SH-SY5Y (cell line): ENCODE measurements at regions not wholly inside any gene's neighbourhood (a gene's known extent, or its start where the extent isn't known, plus 50 kb on each side); places are given as distances from the start of the nearest gene placed in this dataset.

Source experiments
- GATA2 ChIP-seq: IDR thresholded peaks from 2 replicates; pipeline ENCODE4 v1.6.1; 2011; ENCODE audit warnings: mild to moderate bottlenecking, low read depth, low read length
- GATA3 ChIP-seq: IDR thresholded peaks from 2 replicates; pipeline ENCODE4 v1.6.1; 2011; ENCODE audit warnings: low read depth, mild to moderate bottlenecking, low read length, moderate library complexity

- TF ChIP-seq GATA3 (no peak), GATA2 (no peak)
These were observed 1224.1 kb upstream of the SEL1L start for GRCh38 chr14:82757776-82758175.

GRCh38 chr14:82759656-82760055 lies 1226.0 kb upstream of the SEL1L start:
- TF ChIP-seq GATA3: no peak
- TF ChIP-seq GATA2: no peak

- TF ChIP-seq GATA2 (no peak), GATA3 (no peak)
These were observed 1232.5 kb upstream of the SEL1L start for GRCh38 chr14:82766123-82766522.

GRCh38 chr14:82766996-82767395 lies 1233.3 kb upstream of the SEL1L start:
- TF ChIP-seq GATA3: no peak
- TF ChIP-seq GATA2: no peak

GRCh38 chr14:82776958-82777357 lies 1243.3 kb upstream of the SEL1L start:
- TF ChIP-seq GATA3 (no peak), GATA2 (no peak)

GRCh38 chr14:82778008-82778590 lies 1244.4 kb upstream of the SEL1L start:
- TF ChIP-seq GATA3 (no peak), GATA2 (no peak)

GRCh38 chr14:82778601-82779000 lies 1244.9 kb upstream of the SEL1L start:
- no peak for TF ChIP-seq GATA2
- no peak for TF ChIP-seq GATA3

- no peak for TF ChIP-seq GATA2
These were observed 1245.6 kb upstream of the SEL1L start for GRCh38 chr14:82779301-82779700.

GRCh38 chr14:82785756-82786482 lies 1252.3 kb upstream of the SEL1L start:
- TF ChIP-seq GATA2 (no peak), GATA3 (no peak)

GRCh38 chr14:82786483-82786880 lies 1252.8 kb upstream of the SEL1L start:
- TF ChIP-seq GATA2 (no peak), GATA3 (no peak)

- TF ChIP-seq GATA3 (no peak), GATA2 (no peak)
These were observed 1262.4 kb upstream of the SEL1L start for GRCh38 chr14:82796086-82796485.

GRCh38 chr14:82798276-82798675 lies 1264.6 kb upstream of the SEL1L start:
- TF ChIP-seq GATA2 (no peak), GATA3 (no peak)

GRCh38 chr14:82805892-82806825 lies 1272.5 kb upstream of the SEL1L start:
- TF ChIP-seq GATA2: no peak
- TF ChIP-seq GATA3: no peak

- no peak for TF ChIP-seq GATA2
- no peak for TF ChIP-seq GATA3
These were observed 1277.6 kb upstream of the SEL1L start for GRCh38 chr14:82811246-82811645.

- TF ChIP-seq GATA2 (no peak), GATA3 (no peak)
These were observed 1296.9 kb upstream of the SEL1L start for GRCh38 chr14:82830596-82830995.

GRCh38 chr14:82836256-82836950 lies 1302.8 kb upstream of the SEL1L start:
- TF ChIP-seq GATA2: no peak
- no peak for TF ChIP-seq GATA3
